Non-pigmented ciliary epithelial cell (primary cell): ENCODE measurements at regions not wholly inside any gene's neighbourhood (a gene's known extent, or its start where the extent isn't known, plus 50 kb on each side); places are given as distances from the start of the nearest gene placed in this dataset.
A peak's percentile ranks its signal among the peaks of the same experiment; 100 is the strongest.
"Not testable (repeated sequence)": the region's sequence is repeated elsewhere in the genome, so short reads cannot be mapped to it uniquely, and the experiment has no call there.

ENCODE experiments used
- DNase-seq: peaks from one replicate; pipeline ENCODE4 v3.0.0-alpha.2; 2010; ENCODE audit warnings: low read depth

DNA sequence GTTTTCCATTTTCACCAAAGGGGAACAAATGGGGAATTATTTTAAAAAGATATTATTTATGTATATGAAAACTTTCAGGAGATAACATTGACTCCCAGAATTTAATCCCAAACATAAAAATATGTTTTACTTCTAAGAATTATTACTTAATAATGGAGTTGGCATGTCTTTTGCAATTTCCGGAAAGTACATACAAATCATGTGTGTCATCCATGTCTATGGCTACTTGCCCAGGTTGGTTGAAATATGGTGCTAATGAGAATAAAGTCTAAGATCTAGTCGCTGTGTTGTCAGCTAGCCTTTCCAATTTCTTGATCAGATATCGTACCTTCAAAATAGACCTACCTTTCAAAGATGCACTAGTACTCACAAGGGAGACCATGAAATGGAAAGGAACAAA lies 1003.2 kb upstream of the PCDH20 start:
- DNase-seq, result no peak

GRCh38 chr13:62418376-62418775 lies 1002.7 kb upstream of the PCDH20 start:
- DNase-seq, result no peak

- DNase-seq, result no peak
Observed at GRCh38 chr13:62407871-62408270, 992.2 kb upstream of the PCDH20 start.

- no peak for DNase-seq
Observed at GRCh38 chr13:62388515-62388914, 972.9 kb upstream of the PCDH20 start.

DNA sequence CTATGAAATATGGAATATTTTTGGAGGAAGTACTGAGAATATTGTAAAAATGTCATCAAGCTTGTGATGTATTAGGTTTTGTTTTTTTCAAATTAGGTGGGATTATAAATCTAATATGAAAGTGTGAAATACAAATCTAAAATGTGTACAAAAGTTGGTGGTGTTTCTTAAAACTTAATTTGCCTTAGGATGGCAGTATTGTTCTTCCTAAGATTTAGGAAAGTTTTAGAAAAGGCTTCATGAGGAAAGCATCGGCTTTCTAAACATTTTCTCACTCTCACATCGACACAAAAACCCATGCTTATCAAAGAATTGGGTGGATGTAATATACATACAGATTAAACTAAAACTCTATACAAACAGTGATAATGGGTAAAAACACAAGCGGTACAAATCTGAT lies 972.0 kb upstream of the PCDH20 start:
- DNase-seq, result no peak

DNA sequence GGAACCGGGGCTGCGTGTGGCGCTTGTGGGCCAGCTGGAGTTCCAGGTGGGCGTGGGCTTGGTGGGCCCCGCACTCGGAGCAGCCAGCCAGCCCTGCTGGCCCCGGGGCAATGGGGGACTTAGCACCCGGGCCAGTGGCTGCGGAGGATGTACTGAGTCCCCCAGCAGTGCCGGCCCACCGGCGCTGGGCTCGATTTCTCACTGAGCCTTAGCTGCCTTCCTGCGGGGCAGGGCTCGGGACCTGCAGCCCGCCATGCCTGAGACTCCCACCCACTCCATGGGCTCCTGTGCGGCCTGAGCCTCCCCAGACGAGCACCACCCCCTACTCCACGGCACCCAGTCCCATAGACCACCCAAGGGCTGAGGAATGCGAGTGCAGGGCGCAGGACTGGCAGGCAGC lies 963.6 kb upstream of the PCDH20 start:
- not testable (repeated sequence) for DNase-seq

DNA sequence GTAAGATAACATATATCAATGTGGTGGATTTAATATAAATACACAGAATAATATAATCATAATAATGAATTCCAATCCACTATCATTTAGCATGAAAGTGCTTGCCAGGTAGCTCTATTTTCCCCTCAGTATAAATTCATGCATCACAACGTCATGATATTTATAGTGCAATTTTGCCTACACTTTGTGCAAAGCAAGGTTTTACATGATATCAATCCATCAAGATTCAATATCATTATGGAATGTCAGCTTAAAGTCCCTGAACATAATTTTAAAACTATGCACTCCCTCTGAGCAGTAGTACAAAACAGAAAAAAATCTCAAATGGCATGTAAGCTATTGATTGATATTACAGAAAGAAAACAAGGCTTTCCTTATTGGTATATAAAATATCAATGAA lies 962.2 kb upstream of the PCDH20 start:
- no peak for DNase-seq

- DNase-seq, result no peak
Observed at GRCh38 chr13:62375653-62376052, 960.0 kb upstream of the PCDH20 start.

DNA sequence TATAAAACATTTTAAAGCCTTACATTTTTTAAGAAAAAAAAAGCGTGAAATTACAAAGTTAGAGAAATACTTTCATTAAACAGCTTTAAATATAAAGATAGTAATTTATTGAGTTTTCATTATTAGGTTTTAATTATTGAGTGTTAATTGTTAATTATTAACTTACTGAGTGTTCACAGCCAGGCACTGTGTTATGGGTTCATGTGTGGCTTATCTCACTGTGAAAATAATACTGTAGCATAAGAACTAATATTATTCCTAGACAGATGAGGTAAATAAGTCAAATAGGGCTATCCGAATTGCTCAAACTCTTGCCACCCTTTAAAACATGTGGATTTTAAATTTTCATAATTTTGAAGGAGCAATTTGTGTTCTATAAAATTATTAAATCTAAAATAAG lies 956.1 kb upstream of the PCDH20 start:
- DNase-seq, result no peak

DNA sequence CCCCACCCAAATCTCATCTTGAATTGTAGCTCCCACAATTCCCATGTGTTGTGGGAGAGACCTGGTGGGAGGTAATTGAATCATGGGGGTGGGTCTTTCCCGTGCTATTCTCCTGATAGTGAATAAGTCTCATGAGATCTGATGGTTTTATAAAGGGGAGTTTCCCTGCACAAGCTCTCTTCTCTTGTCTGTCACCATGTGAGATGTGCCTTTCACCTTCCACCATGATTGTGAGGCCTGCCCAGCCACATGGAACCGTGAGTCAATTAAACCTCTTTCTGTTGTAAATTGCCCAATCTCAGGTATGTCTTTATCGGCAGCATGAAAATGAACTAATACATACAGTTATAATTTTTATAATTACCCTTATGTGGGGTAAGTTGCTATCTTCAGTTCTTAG lies 952.3 kb upstream of the PCDH20 start:
- not testable (repeated sequence) for DNase-seq

- no peak for DNase-seq
Observed at GRCh38 chr13:62360609-62361008, 945.0 kb upstream of the PCDH20 start.

DNA sequence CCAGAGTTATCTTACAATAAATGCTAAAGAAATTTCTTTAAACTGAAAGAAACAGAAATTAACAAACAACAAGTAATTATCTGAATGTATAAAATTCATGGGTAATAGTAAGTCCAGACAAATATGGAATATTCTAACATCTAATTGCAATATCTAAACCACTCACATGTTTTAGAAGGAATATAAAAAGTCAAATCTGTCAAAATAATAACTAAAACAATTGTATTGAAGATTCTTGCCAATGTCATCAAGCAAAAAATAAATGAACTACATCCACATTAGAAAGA lies 942.9 kb upstream of the PCDH20 start:
- no peak for DNase-seq

DNA sequence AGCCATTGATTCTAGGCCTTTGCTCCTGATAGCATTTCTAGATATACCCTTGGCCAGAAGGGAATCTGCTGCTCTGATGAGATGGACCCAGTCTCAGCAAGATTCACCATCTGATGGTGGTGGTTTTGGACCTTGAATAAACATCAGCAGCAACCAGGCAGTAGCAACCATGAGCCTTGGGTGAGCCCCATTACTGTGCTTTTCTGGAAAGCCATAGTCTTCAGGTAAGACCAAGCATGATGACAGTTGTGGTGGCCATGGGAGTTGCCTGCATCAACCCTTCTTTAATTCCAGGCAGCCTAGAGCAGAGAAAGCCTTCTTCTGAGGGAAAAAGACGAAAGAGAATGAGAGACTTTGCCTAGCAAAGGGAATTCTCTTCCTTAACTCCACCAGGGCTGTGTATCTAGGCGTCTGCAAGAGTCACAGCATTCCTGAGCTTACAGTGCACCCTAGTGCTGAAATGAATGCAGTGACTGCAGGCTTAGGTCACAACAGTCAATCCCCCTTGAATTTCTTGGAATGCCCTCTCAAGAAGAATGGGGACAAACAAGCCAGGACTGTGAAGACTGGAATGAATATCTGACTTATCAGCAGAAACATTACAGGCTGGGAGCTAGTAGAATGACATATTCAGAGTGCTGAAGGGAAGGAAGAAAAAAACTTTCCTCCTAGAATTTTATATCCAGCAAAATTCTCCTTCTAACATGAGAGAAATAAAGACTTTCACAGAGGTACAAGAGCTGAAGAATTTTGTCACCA lies 942.4 kb upstream of the PCDH20 start:
- peak; percentile 9 for DNase-seq

- DNase-seq, result peak; percentile 3
Observed at GRCh38 chr13:62356977-62357376, 941.3 kb upstream of the PCDH20 start.

DNA sequence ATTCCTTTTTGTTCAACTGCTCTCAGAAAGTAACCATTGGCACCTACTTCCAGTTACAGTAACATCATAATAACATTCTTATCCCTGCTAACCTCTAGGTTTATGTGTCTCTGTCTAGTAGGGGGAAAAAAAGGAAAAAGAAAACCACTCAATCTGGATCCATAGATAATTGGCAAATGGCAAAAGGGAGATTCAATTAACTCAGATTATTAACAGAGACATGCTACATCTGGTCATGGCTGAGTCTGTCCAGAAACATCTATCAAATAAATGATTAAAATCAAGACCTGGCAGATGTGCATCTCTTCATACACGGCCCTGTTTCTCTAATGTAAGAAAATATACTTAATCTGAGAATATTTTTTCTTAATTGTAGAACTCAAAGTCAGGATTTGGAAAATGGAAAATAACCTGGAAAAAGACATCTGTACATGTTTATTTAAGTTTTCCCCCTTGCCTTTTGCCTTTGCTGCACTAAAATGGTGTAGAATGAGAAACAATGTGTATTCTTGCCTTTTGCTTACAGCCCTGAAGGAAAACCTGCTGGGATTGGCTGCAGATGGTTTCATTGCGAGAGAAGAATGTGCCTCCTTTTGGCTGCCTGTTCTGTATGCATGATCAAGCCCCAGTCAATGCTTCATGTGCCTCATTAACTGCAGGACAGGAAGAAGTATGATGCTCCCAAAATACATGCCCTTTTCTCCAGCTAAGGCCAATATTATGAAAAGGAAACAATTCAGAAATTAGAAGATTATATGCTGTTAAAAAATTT lies 921.6 kb upstream of the PCDH20 start:
- DNase-seq, result no peak

- DNase-seq, result no peak
Observed at GRCh38 chr13:62336507-62336906, 920.9 kb upstream of the PCDH20 start.

- DNase-seq, result no peak
Observed at GRCh38 chr13:62333466-62333865, 917.8 kb upstream of the PCDH20 start.

- no peak for DNase-seq
Observed at GRCh38 chr13:62331384-62331783, 915.7 kb upstream of the PCDH20 start.

DNA sequence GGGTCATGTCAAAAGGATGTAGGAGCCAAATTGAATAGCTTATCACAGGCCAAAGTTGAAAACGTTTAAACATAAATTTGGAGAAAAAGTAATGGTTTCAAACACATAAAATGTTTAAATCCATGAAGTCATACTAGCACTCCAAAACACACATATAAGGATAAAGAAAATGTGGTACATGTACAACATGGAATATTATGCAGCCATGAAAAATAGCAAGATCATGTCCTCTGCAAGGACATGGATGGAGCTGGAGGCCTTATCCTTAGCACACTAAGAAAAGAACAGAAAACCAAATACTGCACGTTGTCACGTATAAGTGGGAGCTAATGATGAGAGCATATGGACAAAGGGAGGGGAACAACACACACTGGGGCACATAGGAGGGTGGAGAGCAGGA lies 911.7 kb upstream of the PCDH20 start:
- DNase-seq, result no peak

DNA sequence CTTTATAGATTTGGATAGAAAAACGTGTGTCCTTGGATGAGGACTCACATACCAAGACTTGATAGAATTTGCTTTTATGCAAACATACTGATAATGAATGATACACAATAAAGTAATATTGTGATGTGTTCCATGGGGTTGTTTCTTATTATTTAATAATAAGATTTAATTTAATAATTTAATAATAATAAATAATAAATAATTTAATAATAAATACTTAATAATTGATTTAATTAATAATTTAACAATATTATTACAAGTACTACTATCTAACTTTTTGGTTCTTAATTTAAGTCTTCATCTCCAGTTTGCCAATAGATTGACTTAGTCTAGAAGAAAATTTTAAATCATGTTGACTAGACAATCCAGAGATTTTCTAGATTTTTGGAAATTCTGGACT lies 909.2 kb upstream of the PCDH20 start:
- DNase-seq, result no peak

GRCh38 chr13:62321895-62322294 lies 906.2 kb upstream of the PCDH20 start:
- no peak for DNase-seq

GRCh38 chr13:62321139-62321538 lies 905.5 kb upstream of the PCDH20 start:
- DNase-seq, result no peak

- DNase-seq, result peak; percentile 13
Observed at GRCh38 chr13:62320129-62321108, 904.8 kb upstream of the PCDH20 start.
